ENCODE measurements at regions not wholly inside any gene's neighbourhood (a gene's known extent, or its start where the extent isn't known, plus 50 kb on each side); places are given as distances from the start of the nearest gene placed in this dataset.

GRCh38 chr7:19572566-19572965 lies 136.3 kb downstream of the POLR1F start:
- TF ChIP-seq CTCF (IDR thresholded peaks at IDR 0.05), result no peak
- TF ChIP-seq USF2 (IDR thresholded peaks at IDR 0.05), result no peak
- TF ChIP-seq CEBPB (IDR thresholded peaks at IDR 0.05), result no peak
- TF ChIP-seq CHD2 (IDR thresholded peaks at IDR 0.05; ENCODE audit: low read length, partially characterized antibody), result no peak
- TF ChIP-seq SMC3 (IDR thresholded peaks at IDR 0.05), result no peak
- TF ChIP-seq MAZ (IDR thresholded peaks at IDR 0.05; ENCODE audit: borderline replicate concordance, low read depth, low read length), result no peak
- TF ChIP-seq ESRRA (IDR thresholded peaks at IDR 0.05; ENCODE audit: borderline replicate concordance, low read length), result no peak
- TF ChIP-seq, protein P1, sequence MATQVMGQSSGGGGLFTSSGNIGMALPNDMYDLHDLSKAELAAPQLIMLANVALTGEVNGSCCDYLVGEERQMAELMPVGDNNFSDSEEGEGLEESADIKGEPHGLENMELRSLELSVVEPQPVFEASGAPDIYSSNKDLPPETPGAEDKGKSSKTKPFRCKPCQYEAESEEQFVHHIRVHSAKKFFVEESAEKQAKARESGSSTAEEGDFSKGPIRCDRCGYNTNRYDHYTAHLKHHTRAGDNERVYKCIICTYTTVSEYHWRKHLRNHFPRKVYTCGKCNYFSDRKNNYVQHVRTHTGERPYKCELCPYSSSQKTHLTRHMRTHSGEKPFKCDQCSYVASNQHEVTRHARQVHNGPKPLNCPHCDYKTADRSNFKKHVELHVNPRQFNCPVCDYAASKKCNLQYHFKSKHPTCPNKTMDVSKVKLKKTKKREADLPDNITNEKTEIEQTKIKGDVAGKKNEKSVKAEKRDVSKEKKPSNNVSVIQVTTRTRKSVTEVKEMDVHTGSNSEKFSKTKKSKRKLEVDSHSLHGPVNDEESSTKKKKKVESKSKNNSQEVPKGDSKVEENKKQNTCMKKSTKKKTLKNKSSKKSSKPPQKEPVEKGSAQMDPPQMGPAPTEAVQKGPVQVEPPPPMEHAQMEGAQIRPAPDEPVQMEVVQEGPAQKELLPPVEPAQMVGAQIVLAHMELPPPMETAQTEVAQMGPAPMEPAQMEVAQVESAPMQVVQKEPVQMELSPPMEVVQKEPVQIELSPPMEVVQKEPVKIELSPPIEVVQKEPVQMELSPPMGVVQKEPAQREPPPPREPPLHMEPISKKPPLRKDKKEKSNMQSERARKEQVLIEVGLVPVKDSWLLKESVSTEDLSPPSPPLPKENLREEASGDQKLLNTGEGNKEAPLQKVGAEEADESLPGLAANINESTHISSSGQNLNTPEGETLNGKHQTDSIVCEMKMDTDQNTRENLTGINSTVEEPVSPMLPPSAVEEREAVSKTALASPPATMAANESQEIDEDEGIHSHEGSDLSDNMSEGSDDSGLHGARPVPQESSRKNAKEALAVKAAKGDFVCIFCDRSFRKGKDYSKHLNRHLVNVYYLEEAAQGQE (IDR thresholded peaks at IDR 0.05), result no peak
- TF ChIP-seq POLR2A (IDR thresholded peaks at IDR 0.05; ENCODE audit: low read length), result no peak
- TF ChIP-seq, protein P2, sequence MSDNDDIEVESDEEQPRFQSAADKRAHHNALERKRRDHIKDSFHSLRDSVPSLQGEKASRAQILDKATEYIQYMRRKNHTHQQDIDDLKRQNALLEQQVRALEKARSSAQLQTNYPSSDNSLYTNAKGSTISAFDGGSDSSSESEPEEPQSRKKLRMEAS (IDR thresholded peaks at IDR 0.05), result no peak
- TF ChIP-seq EP300 (IDR thresholded peaks at IDR 0.05), result no peak
- TF ChIP-seq TP53 (CRISPR knock-in tag; IDR thresholded peaks at IDR 0.05), result no peak
- TF ChIP-seq JUN (IDR thresholded peaks at IDR 0.05), result no peak

Measured in A549 (cell line).